Transverse colon (tissue), 4 donors: ENCODE measurements at regions not wholly inside any gene's neighbourhood (a gene's known extent, or its start where the extent isn't known, plus 50 kb on each side); places are given as distances from the start of the nearest gene placed in this dataset.

Experiments used
- EP300 ChIP-seq: sonication (generic); formaldehyde crosslinking; IDR thresholded peaks from one replicate; pipeline ENCODE4 v1.6.1; 2017; ENCODE audit warnings: antibody characterized with exemption, low read depth
- POLR2A ChIP-seq: fragments of 450-650 bp; IDR thresholded peaks from one replicate; pipeline ENCODE4 v1.6.1; 2016; ENCODE audit warnings: antibody characterized with exemption, mild to moderate bottlenecking, moderate library complexity
- POLR2AphosphoS5 ChIP-seq, 3 donors: sonication (generic); formaldehyde crosslinking; IDR thresholded peaks; one replicate each; pipeline ENCODE4 v1.6.1; 2016; ENCODE audit warnings: antibody characterized with exemption in 3 of 3
- TF ChIP-seq, protein P1 (sequence below), 5 experiments: fragments of 200-600 bp in 3 of 5; fragments of 450-650 bp in 2 of 5; sonication (generic) in 3 of 5; IDR thresholded peaks; 1 replicate in 2 of 5; 2 replicates in 3 of 5; pipeline ENCODE4 v1.5.1; 2016 to 2017; ENCODE audit warnings: antibody characterized with exemption in 5 of 5, inconsistent platforms in 3 of 5, mild to moderate bottlenecking in 2 of 5, moderate library complexity in 1 of 5

DNA sequence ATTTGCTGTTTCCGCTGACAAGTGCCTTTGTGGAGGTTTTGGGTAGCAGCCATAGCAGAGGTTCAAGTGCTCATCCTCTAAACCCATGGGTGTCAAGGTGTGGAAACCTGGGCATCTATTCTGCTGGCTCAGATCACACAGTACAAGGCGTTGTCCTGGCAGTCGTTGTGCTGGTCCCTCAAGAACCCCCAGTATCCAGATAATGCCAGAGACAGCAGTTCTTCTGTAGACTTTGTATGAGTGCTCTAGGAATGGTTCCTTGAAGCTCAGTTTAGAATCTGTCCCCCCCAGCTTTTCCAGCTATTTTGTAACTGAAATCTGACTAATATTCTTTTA lies 655.7 kb upstream of the MAP3K7 start:
- TF ChIP-seq, protein P1, sequence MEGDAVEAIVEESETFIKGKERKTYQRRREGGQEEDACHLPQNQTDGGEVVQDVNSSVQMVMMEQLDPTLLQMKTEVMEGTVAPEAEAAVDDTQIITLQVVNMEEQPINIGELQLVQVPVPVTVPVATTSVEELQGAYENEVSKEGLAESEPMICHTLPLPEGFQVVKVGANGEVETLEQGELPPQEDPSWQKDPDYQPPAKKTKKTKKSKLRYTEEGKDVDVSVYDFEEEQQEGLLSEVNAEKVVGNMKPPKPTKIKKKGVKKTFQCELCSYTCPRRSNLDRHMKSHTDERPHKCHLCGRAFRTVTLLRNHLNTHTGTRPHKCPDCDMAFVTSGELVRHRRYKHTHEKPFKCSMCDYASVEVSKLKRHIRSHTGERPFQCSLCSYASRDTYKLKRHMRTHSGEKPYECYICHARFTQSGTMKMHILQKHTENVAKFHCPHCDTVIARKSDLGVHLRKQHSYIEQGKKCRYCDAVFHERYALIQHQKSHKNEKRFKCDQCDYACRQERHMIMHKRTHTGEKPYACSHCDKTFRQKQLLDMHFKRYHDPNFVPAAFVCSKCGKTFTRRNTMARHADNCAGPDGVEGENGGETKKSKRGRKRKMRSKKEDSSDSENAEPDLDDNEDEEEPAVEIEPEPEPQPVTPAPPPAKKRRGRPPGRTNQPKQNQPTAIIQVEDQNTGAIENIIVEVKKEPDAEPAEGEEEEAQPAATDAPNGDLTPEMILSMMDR (IDR thresholded peaks at IDR 0.05) = no peak
- no peak for TF ChIP-seq POLR2A
- TF ChIP-seq EP300 = no peak
- TF ChIP-seq POLR2AphosphoS5 (IDR thresholded peaks at IDR 0.05) = no peak
